Activated naive CD8-positive, alpha-beta T cell treated with anti-CD3 and anti-CD28 coated beads for 36 hours (primary cell): ENCODE measurements at regions not wholly inside any gene's neighbourhood (a gene's known extent, or its start where the extent isn't known, plus 50 kb on each side); places are given as distances from the start of the nearest gene placed in this dataset.

Experiments
- DNase-seq: peaks from one replicate; pipeline ENCODE4 v3.0.0; 2021
- H3K27ac Mint-ChIP-seq: one replicate; pipeline ENCODE4 v1.8.0; 2022; ENCODE audit warnings: mild to moderate bottlenecking, moderate library complexity, mixed read lengths
- H3K27me3 Mint-ChIP-seq: one replicate; pipeline ENCODE4 v1.8.0; 2022; ENCODE audit warnings: mild to moderate bottlenecking, mixed read lengths
- H3K36me3 Mint-ChIP-seq: one replicate; pipeline ENCODE4 v1.8.0; 2021; ENCODE audit warnings: mild to moderate bottlenecking, mixed read lengths
- H3K4me1 Mint-ChIP-seq: one replicate; pipeline ENCODE4 v1.8.0; 2021; ENCODE audit warnings: mixed read lengths
- H3K4me3 Mint-ChIP-seq: one replicate; pipeline ENCODE4 v1.8.0; 2022; ENCODE audit warnings: mild to moderate bottlenecking, moderate library complexity, mixed read lengths
- H3K9me3 Mint-ChIP-seq: one replicate; pipeline ENCODE4 v1.8.0; 2022; ENCODE audit warnings: mixed read lengths

- H3K4me3 Mint-ChIP-seq, result no peak overlapping the region
- no peaks in the 10 kb centered on the region for H3K36me3 Mint-ChIP-seq
- H3K27ac Mint-ChIP-seq, result no peak overlapping the region
- DNase-seq, result no peak
- H3K9me3 Mint-ChIP-seq, result no peaks in the 10 kb centered on the region
- H3K27me3 Mint-ChIP-seq, result no peaks in the 10 kb centered on the region
- H3K4me1 Mint-ChIP-seq, result no peaks in the 10 kb centered on the region
Measured at GRCh38 chr11:70532731-70533130, 134.4 kb downstream of the CTTN start.

GRCh38 chr11:70535191-70535971 lies 137.1 kb downstream of the CTTN start:
- H3K27ac Mint-ChIP-seq, result no peak overlapping the region
- H3K27me3 Mint-ChIP-seq, result no peaks in the 10 kb centered on the region
- H3K4me1 Mint-ChIP-seq, result no peaks in the 10 kb centered on the region
- no peaks in the 10 kb centered on the region for H3K36me3 Mint-ChIP-seq
- H3K9me3 Mint-ChIP-seq, result no peaks in the 10 kb centered on the region
- no peak overlapping the region for H3K4me3 Mint-ChIP-seq
- no peak for DNase-seq

- H3K27me3 Mint-ChIP-seq, result no peaks in the 10 kb centered on the region
- H3K27ac Mint-ChIP-seq, result no peak overlapping the region
- no peaks in the 10 kb centered on the region for H3K4me1 Mint-ChIP-seq
- H3K9me3 Mint-ChIP-seq, result no peaks in the 10 kb centered on the region
- H3K4me3 Mint-ChIP-seq, result no peak overlapping the region
- H3K36me3 Mint-ChIP-seq, result no peaks in the 10 kb centered on the region
- no peak for DNase-seq
Measured at GRCh38 chr11:70536051-70536877, 137.9 kb downstream of the CTTN start.

GRCh38 chr11:70537576-70538571 lies 139.5 kb downstream of the CTTN start:
- Mint-ChIP-seq H3K4me1 (no peaks in the 10 kb centered on the region), H3K27me3 (no peaks in the 10 kb centered on the region), H3K4me3 (no peak overlapping the region), H3K36me3 (no peaks in the 10 kb centered on the region), H3K9me3 (no peaks in the 10 kb centered on the region), H3K27ac (no peak overlapping the region)
- DNase-seq, result no peak

- H3K36me3 Mint-ChIP-seq, result no peaks in the 10 kb centered on the region
- H3K4me1 Mint-ChIP-seq, result no peaks in the 10 kb centered on the region
- no peak for DNase-seq
- no peaks in the 10 kb centered on the region for H3K9me3 Mint-ChIP-seq
- no peak overlapping the region for H3K27ac Mint-ChIP-seq
- H3K27me3 Mint-ChIP-seq, result no peaks in the 10 kb centered on the region
- no peak overlapping the region for H3K4me3 Mint-ChIP-seq
Measured at GRCh38 chr11:70538641-70539359, 140.5 kb downstream of the CTTN start.

GRCh38 chr11:70539360-70540095 lies 141.2 kb downstream of the CTTN start:
- no peaks in the 10 kb centered on the region for H3K4me1 Mint-ChIP-seq
- H3K4me3 Mint-ChIP-seq, result no peak overlapping the region
- H3K27me3 Mint-ChIP-seq, result no peaks in the 10 kb centered on the region
- H3K36me3 Mint-ChIP-seq, result no peaks in the 10 kb centered on the region
- H3K27ac Mint-ChIP-seq, result no peak overlapping the region
- no peaks in the 10 kb centered on the region for H3K9me3 Mint-ChIP-seq
- no peak for DNase-seq

GRCh38 chr11:70540196-70540595 lies 141.9 kb downstream of the CTTN start:
- Mint-ChIP-seq H3K4me3 (no peak overlapping the region), H3K4me1 (no peaks in the 10 kb centered on the region), H3K27me3 (no peaks in the 10 kb centered on the region), H3K36me3 (no peaks in the 10 kb centered on the region), H3K9me3 (no peaks in the 10 kb centered on the region), H3K27ac (no peak overlapping the region)
- no peak for DNase-seq

GRCh38 chr11:70541176-70541575 lies 142.8 kb downstream of the CTTN start:
- Mint-ChIP-seq H3K27ac (no peak overlapping the region), H3K36me3 (no peaks in the 10 kb centered on the region), H3K4me3 (no peak overlapping the region), H3K4me1 (no peaks in the 10 kb centered on the region), H3K27me3 (no peaks in the 10 kb centered on the region), H3K9me3 (no peaks in the 10 kb centered on the region)
- no peak for DNase-seq

GRCh38 chr11:70541699-70542098 lies 143.4 kb downstream of the CTTN start:
- H3K27me3 Mint-ChIP-seq, result no peaks in the 10 kb centered on the region
- no peak overlapping the region for H3K4me3 Mint-ChIP-seq
- H3K9me3 Mint-ChIP-seq, result no peaks in the 10 kb centered on the region
- H3K36me3 Mint-ChIP-seq, result no peaks in the 10 kb centered on the region
- no peaks in the 10 kb centered on the region for H3K4me1 Mint-ChIP-seq
- DNase-seq, result no peak
- H3K27ac Mint-ChIP-seq, result no peak overlapping the region

GRCh38 chr11:70542406-70542805 lies 144.1 kb downstream of the CTTN start:
- Mint-ChIP-seq H3K36me3 (no peaks in the 10 kb centered on the region), H3K9me3 (no peaks in the 10 kb centered on the region)

GRCh38 chr11:70542811-70543210 lies 144.5 kb downstream of the CTTN start:
- H3K9me3 Mint-ChIP-seq, result no peaks in the 10 kb centered on the region
- no peak overlapping the region for H3K4me3 Mint-ChIP-seq
- no peaks in the 10 kb centered on the region for H3K27me3 Mint-ChIP-seq
- no peak overlapping the region for H3K27ac Mint-ChIP-seq
- DNase-seq, result no peak
- no peaks in the 10 kb centered on the region for H3K36me3 Mint-ChIP-seq
- no peaks in the 10 kb centered on the region for H3K4me1 Mint-ChIP-seq

More at GRCh38 chr11:70542406-70542805, 144.1 kb downstream of the CTTN start:
- Mint-ChIP-seq H3K27me3 (no peaks in the 10 kb centered on the region), H3K4me3 (no peak overlapping the region), H3K4me1 (no peaks in the 10 kb centered on the region), H3K27ac (no peak overlapping the region)
- no peak for DNase-seq

- no peaks in the 10 kb centered on the region for H3K4me1 Mint-ChIP-seq
- no peaks in the 10 kb centered on the region for H3K27me3 Mint-ChIP-seq
- no peaks in the 10 kb centered on the region for H3K36me3 Mint-ChIP-seq
- DNase-seq, result no peak
- no peak overlapping the region for H3K27ac Mint-ChIP-seq
- H3K4me3 Mint-ChIP-seq, result no peak overlapping the region
- no peaks in the 10 kb centered on the region for H3K9me3 Mint-ChIP-seq
Measured at GRCh38 chr11:70543611-70544010, 145.3 kb downstream of the CTTN start.

GRCh38 chr11:70544067-70544773 lies 145.9 kb downstream of the CTTN start:
- H3K36me3 Mint-ChIP-seq, result no peaks in the 10 kb centered on the region
- no peaks in the 10 kb centered on the region for H3K9me3 Mint-ChIP-seq
- no peak overlapping the region for H3K4me3 Mint-ChIP-seq
- no peak overlapping the region for H3K27ac Mint-ChIP-seq
- no peaks in the 10 kb centered on the region for H3K4me1 Mint-ChIP-seq
- no peak for DNase-seq
- no peaks in the 10 kb centered on the region for H3K27me3 Mint-ChIP-seq
